OCI-LY3 (cell line): ENCODE measurements at regions not wholly inside any gene's neighbourhood (a gene's known extent, or its start where the extent isn't known, plus 50 kb on each side); places are given as distances from the start of the nearest gene placed in this dataset.

Experiments used
- CTCF ChIP-seq: fragments of 200-600, 300-600 bp; sonication (generic); IDR thresholded peaks from 2 replicates; pipeline ENCODE4 v1.5.1; 2014; ENCODE audit warnings: antibody characterized with exemption, low read length, low read depth
- EZH2phosphoT487 ChIP-seq: fragments of 200-600 bp; shearing (Covaris generic); IDR thresholded peaks from 2 replicates; pipeline ENCODE4 v1.6.1; 2018; ENCODE audit warnings: antibody characterized with exemption, mixed run types, low read depth

- TF ChIP-seq CTCF (no peak), EZH2phosphoT487 (no peak)
Measured at GRCh38 chr22:49608228-49608627, 219.4 kb downstream of the BRD1 start.
